HEK293 (cell line): ENCODE measurements at regions not wholly inside any gene's neighbourhood (a gene's known extent, or its start where the extent isn't known, plus 50 kb on each side); places are given as distances from the start of the nearest gene placed in this dataset.

Experiments used
- HOXC10 ChIP-seq: sonication (generic); formaldehyde crosslinking; IDR thresholded peaks from 2 replicates; pipeline ENCODE4 v1.8.1; 2023; ENCODE audit warnings: mild to moderate bottlenecking, missing genetic modification reagents
- KLF1 ChIP-seq: fragments of 450-650 bp; formaldehyde crosslinking; IDR thresholded peaks from 2 replicates; pipeline ENCODE4 v1.5.1; 2016; ENCODE audit warnings: missing biosample characterization, missing genetic modification characterization
- OSR2 ChIP-seq: fragments of 450-650 bp; formaldehyde crosslinking; IDR thresholded peaks from 2 replicates; pipeline ENCODE4 v1.5.1; 2016; ENCODE audit warnings: missing biosample characterization, missing genetic modification characterization
- PATZ1 ChIP-seq: fragments of 450-650 bp; formaldehyde crosslinking; IDR thresholded peaks from 2 replicates; pipeline ENCODE4 v1.5.1; 2016; ENCODE audit warnings: missing biosample characterization, missing genetic modification characterization
- REPIN1 ChIP-seq: fragments of 450-650 bp; formaldehyde crosslinking; IDR thresholded peaks from 2 replicates; pipeline ENCODE4 v1.5.1; 2017; ENCODE audit warnings: missing biosample characterization, missing genetic modification characterization, low read depth
- SCRT1 ChIP-seq: fragments of 450-650 bp; formaldehyde crosslinking; IDR thresholded peaks from 2 replicates; pipeline ENCODE4 v1.5.1; 2016; ENCODE audit warnings: missing biosample characterization, missing genetic modification characterization, borderline replicate concordance
- SCRT2 ChIP-seq: fragments of 450-650 bp; formaldehyde crosslinking; IDR thresholded peaks from 2 replicates; pipeline ENCODE4 v1.5.1; 2016; ENCODE audit warnings: missing biosample characterization, missing genetic modification characterization
- SETDB1 ChIP-seq: IDR thresholded peaks from one replicate; pipeline ENCODE4 v1.6.1; 2017; ENCODE audit warnings: mild to moderate bottlenecking, low read length, moderate library complexity, mixed read lengths; ENCODE audit not compliant: insufficient read length
- TSHZ1 ChIP-seq: fragments of 450-650 bp; formaldehyde crosslinking; IDR thresholded peaks from 2 replicates; pipeline ENCODE4 v1.5.1; 2016; ENCODE audit warnings: missing biosample characterization, missing genetic modification characterization, borderline replicate concordance
- YY1 ChIP-seq: fragments of 450-650 bp; formaldehyde crosslinking; IDR thresholded peaks from 2 replicates; pipeline ENCODE4 v1.5.1; 2018; ENCODE audit warnings: missing biosample characterization, missing genetic modification characterization
- ZBTB26 ChIP-seq: fragments of 450-650 bp; formaldehyde crosslinking; optimal IDR thresholded peaks from 2 replicates; pipeline ENCODE3; 2016; ENCODE audit warnings: missing biosample characterization, mild to moderate bottlenecking, missing genetic modification characterization
- ZBTB44 ChIP-seq: fragments of 450-650 bp; IDR thresholded peaks from 2 replicates; pipeline ENCODE4 v1.5.1; 2018; ENCODE audit warnings: missing biosample characterization, mild to moderate bottlenecking, missing genetic modification characterization
- ZFP41 ChIP-seq: fragments of 450-650 bp; formaldehyde crosslinking; IDR thresholded peaks from 2 replicates; pipeline ENCODE4 v1.5.1; 2016; ENCODE audit warnings: missing biosample characterization, missing genetic modification characterization, borderline replicate concordance
- ZNF10 ChIP-seq: fragments of 450-650 bp; formaldehyde crosslinking; IDR thresholded peaks from 2 replicates; pipeline ENCODE4 v1.5.1; 2017; ENCODE audit warnings: missing biosample characterization, missing genetic modification characterization
- ZNF146 ChIP-seq: fragments of 450-650 bp; formaldehyde crosslinking; IDR thresholded peaks from 2 replicates; pipeline ENCODE4 v1.5.1; 2016; ENCODE audit warnings: missing biosample characterization, missing genetic modification characterization
- ZNF16 ChIP-seq: fragments of 450-650 bp; formaldehyde crosslinking; IDR thresholded peaks from 2 replicates; pipeline ENCODE4 v1.5.1; 2016; ENCODE audit warnings: low read depth, missing biosample characterization, missing genetic modification characterization
- ZNF175 ChIP-seq: fragments of 450-650 bp; formaldehyde crosslinking; IDR thresholded peaks from 2 replicates; pipeline ENCODE4 v1.5.1; 2016; ENCODE audit warnings: missing biosample characterization, missing genetic modification characterization
- ZNF2 ChIP-seq: fragments of 450-650 bp; formaldehyde crosslinking; IDR thresholded peaks from 2 replicates; pipeline ENCODE4 v1.5.1; 2016; ENCODE audit warnings: missing biosample characterization, missing genetic modification characterization
- ZNF221 ChIP-seq: fragments of 450-650 bp; formaldehyde crosslinking; IDR thresholded peaks from 2 replicates; pipeline ENCODE4 v1.5.1; 2017; ENCODE audit warnings: missing biosample characterization, missing genetic modification characterization, borderline replicate concordance
- ZNF24 ChIP-seq: fragments of 450-650 bp; formaldehyde crosslinking; IDR thresholded peaks from 2 replicates; pipeline ENCODE4 v1.5.1; 2016; ENCODE audit warnings: missing biosample characterization, missing genetic modification characterization
- ZNF341 ChIP-seq: fragments of 450-650 bp; formaldehyde crosslinking; IDR thresholded peaks from 2 replicates; pipeline ENCODE4; 2016; ENCODE audit warnings: low read depth, missing biosample characterization, missing genetic modification characterization
- ZNF521 ChIP-seq: fragments of 450-650 bp; formaldehyde crosslinking; IDR thresholded peaks from 2 replicates; pipeline ENCODE4 v1.5.1; 2017; ENCODE audit warnings: missing biosample characterization, mild to moderate bottlenecking, missing genetic modification characterization
- ZNF560 ChIP-seq: fragments of 450-650 bp; formaldehyde crosslinking; IDR thresholded peaks from 2 replicates; pipeline ENCODE4 v1.5.1; 2017; ENCODE audit warnings: missing biosample characterization, missing genetic modification characterization, borderline replicate concordance
- ZNF610 ChIP-seq: fragments of 450-650 bp; formaldehyde crosslinking; IDR thresholded peaks from 2 replicates; pipeline ENCODE4 v1.5.1; 2016; ENCODE audit warnings: missing biosample characterization, missing genetic modification characterization, borderline replicate concordance
- ZNF654 ChIP-seq: fragments of 450-650 bp; formaldehyde crosslinking; IDR thresholded peaks from 2 replicates; pipeline ENCODE4 v1.5.1; 2016; ENCODE audit warnings: low read depth, missing biosample characterization, missing genetic modification characterization
- ZNF660 ChIP-seq: fragments of 450-650 bp; IDR thresholded peaks from 2 replicates; pipeline ENCODE4 v1.5.1; 2018; ENCODE audit warnings: missing biosample characterization, mild to moderate bottlenecking, missing genetic modification characterization
- ZNF76 ChIP-seq: fragments of 450-650 bp; formaldehyde crosslinking; IDR thresholded peaks from 2 replicates; pipeline ENCODE4; 2016; ENCODE audit warnings: low read depth, missing biosample characterization, missing genetic modification characterization, borderline replicate concordance
- ZNF777 ChIP-seq: fragments of 450-650 bp; formaldehyde crosslinking; IDR thresholded peaks from 2 replicates; pipeline ENCODE4 v1.5.1; 2017; ENCODE audit warnings: missing biosample characterization, missing genetic modification characterization, borderline replicate concordance
- ZNF785 ChIP-seq: fragments of 450-650 bp; formaldehyde crosslinking; IDR thresholded peaks from 2 replicates; pipeline ENCODE4 v1.5.1; 2016; ENCODE audit warnings: missing biosample characterization, missing genetic modification characterization
- ZNF843 ChIP-seq: fragments of 450-650 bp; formaldehyde crosslinking; IDR thresholded peaks from 2 replicates; pipeline ENCODE4 v1.5.1; 2016; ENCODE audit warnings: missing biosample characterization, missing genetic modification characterization
- ZSCAN18 ChIP-seq: fragments of 450-650 bp; formaldehyde crosslinking; IDR thresholded peaks from 2 replicates; pipeline ENCODE4 v1.5.1; 2016; ENCODE audit warnings: missing biosample characterization, missing genetic modification characterization

GRCh38 chr15:70488002-70488605 lies 275.3 kb downstream of the UACA start (continued):
- TF ChIP-seq ZFP41 (tag by site-specific recombination), result no peak
- no peak for TF ChIP-seq ZNF777 (tag by site-specific recombination)
- no peak for TF ChIP-seq ZNF221 (tag by site-specific recombination)
- TF ChIP-seq ZNF24 (tag by site-specific recombination), result no peak
- TF ChIP-seq YY1 (tag by site-specific recombination), result no peak
- no peak for TF ChIP-seq SCRT1 (tag by site-specific recombination)
- no peak for TF ChIP-seq ZNF610 (tag by site-specific recombination)
- no peak for TF ChIP-seq ZSCAN18 (tag by site-specific recombination)
- no peak for TF ChIP-seq PATZ1
- TF ChIP-seq ZNF146 (tag by site-specific recombination), result no peak
- no peak; the same call in 1 of the 2 replicates for TF ChIP-seq ZNF660 (tag by site-specific recombination)
- no peak for TF ChIP-seq ZBTB44 (tag by site-specific recombination)
- no peak for TF ChIP-seq ZBTB26 (tag by site-specific recombination)
- no peak for TF ChIP-seq SETDB1
- TF ChIP-seq KLF1, result no peak
- no peak for TF ChIP-seq TSHZ1 (tag by site-specific recombination)
- TF ChIP-seq ZNF341, result no peak
- TF ChIP-seq REPIN1, result no peak
- TF ChIP-seq ZNF785 (tag by site-specific recombination), result no peak
- TF ChIP-seq ZNF10, result no peak
- TF ChIP-seq ZNF654 (tag by site-specific recombination), result peak; percentile 85
- TF ChIP-seq ZNF843 (tag by site-specific recombination), result no peak
- no peak for TF ChIP-seq ZNF76
- no peak for TF ChIP-seq ZNF175
- no peak for TF ChIP-seq SCRT2 (tag by site-specific recombination)
- no peak for TF ChIP-seq ZNF521 (tag by site-specific recombination)
- TF ChIP-seq ZNF560 (tag by site-specific recombination), result no peak
- TF ChIP-seq ZNF16, result no peak
- TF ChIP-seq ZNF2, result peak; percentile 88
- TF ChIP-seq OSR2 (tag by site-specific recombination), result no peak
- no peak for TF ChIP-seq HOXC10
